GM23248 (cell line): ENCODE measurements at regions not wholly inside any gene's neighbourhood (a gene's known extent, or its start where the extent isn't known, plus 50 kb on each side); places are given as distances from the start of the nearest gene placed in this dataset.

Experiments
- DNase-seq: peaks from one replicate; pipeline ENCODE4 v3.0.0-alpha.2; 2015
- H2AFZ ChIP-seq: fragments of 200-600 bp; sonication (generic); 2 replicates; pipeline ENCODE4 v1.6.1; 2016; ENCODE audit warnings: antibody characterized with exemption
- H3F3A ChIP-seq: fragments of 200-600 bp; sonication (generic); 2 replicates; pipeline ENCODE4 v1.6.1; 2016; ENCODE audit warnings: mild to moderate bottlenecking, antibody characterized with exemption, mixed run types; ENCODE audit not compliant: insufficient read depth
- H3K27ac ChIP-seq: fragments of 200-600 bp; sonication (generic); 2 replicates; pipeline ENCODE4 v1.5.1; 2016; ENCODE audit warnings: mild to moderate bottlenecking
- H3K27me3 ChIP-seq: fragments of 200-600 bp; sonication (generic); replicated peaks from 2 replicates; pipeline ENCODE4 v1.6.1; 2016; ENCODE audit warnings: mild to moderate bottlenecking; ENCODE audit not compliant: insufficient read depth
- H3K36me3 ChIP-seq: fragments of 200-600 bp; sonication (generic); 2 replicates; pipeline ENCODE4 v1.6.1; 2016; ENCODE audit warnings: low read depth, mild to moderate bottlenecking
- H3K4me1 ChIP-seq: fragments of 200-600 bp; sonication (generic); 2 replicates; pipeline ENCODE4 v1.6.1; 2016; ENCODE audit warnings: mild to moderate bottlenecking; ENCODE audit not compliant: insufficient read depth
- H3K4me2 ChIP-seq: fragments of 200-600 bp; sonication (generic); one replicate; pipeline ENCODE4 v1.6.1; 2016; ENCODE audit warnings: mild to moderate bottlenecking; ENCODE audit not compliant: unreplicated experiment
- H3K4me3 ChIP-seq: fragments of 200-600 bp; sonication (generic); 2 replicates; pipeline ENCODE4 v1.5.1; 2016; ENCODE audit warnings: mild to moderate bottlenecking
- H3K79me2 ChIP-seq: fragments of 200-600 bp; sonication (generic); 2 replicates; pipeline ENCODE4 v1.6.1; 2016; ENCODE audit warnings: mild to moderate bottlenecking; ENCODE audit not compliant: insufficient read depth
- H3K9ac ChIP-seq: fragments of 200-600 bp; sonication (generic); 2 replicates; pipeline ENCODE4 v1.6.1; 2016; ENCODE audit warnings: mild to moderate bottlenecking
- H3K9me2 ChIP-seq: fragments of 200-600 bp; sonication (generic); 2 replicates; pipeline ENCODE4 v1.6.1; 2016; ENCODE audit warnings: mixed run types, mild to moderate bottlenecking, moderate library complexity; ENCODE audit not compliant: insufficient read depth
- H3K9me3 ChIP-seq: fragments of 200-600 bp; sonication (generic); one replicate; pipeline ENCODE4 v1.6.1; 2017; ENCODE audit warnings: low read depth
- H4K20me1 ChIP-seq: fragments of 200-600 bp; sonication (generic); 2 replicates; pipeline ENCODE4 v1.6.0; 2016; ENCODE audit not compliant: insufficient read depth
- EZH2 ChIP-seq: fragments of 200-600 bp; sonication (generic); IDR thresholded peaks from 2 replicates; pipeline ENCODE4 v1.6.1; 2018; ENCODE audit warnings: antibody characterized with exemption, mild to moderate bottlenecking; ENCODE audit not compliant: insufficient read depth, poor library complexity, severe bottlenecking
- EZH2phosphoT487 ChIP-seq: fragments of 200-600 bp; sonication (generic); IDR thresholded peaks from 2 replicates; pipeline ENCODE4 v1.6.1; 2018; ENCODE audit warnings: antibody characterized with exemption, moderate library complexity, mild to moderate bottlenecking, low read depth; ENCODE audit not compliant: insufficient read depth
- WGBS, 2 experiments: methylation state at CpG; one replicate each; pipeline ENCODE4 v1.1.6; 2015 to 2017; ENCODE audit warnings: low lambda C conversion rate in 2 of 2, low coverage in 1 of 2; ENCODE audit errors: missing lambda C conversion rate in 2 of 2; 5-methylcytosine and 5-hydroxymethylcytosine counted together
- in situ Hi-C: fragments of 300-500 bp; cut with MboI; formaldehyde crosslinking; loops from 2 replicates; pipeline ENCODE4 v1.15.0; 2020

DNA sequence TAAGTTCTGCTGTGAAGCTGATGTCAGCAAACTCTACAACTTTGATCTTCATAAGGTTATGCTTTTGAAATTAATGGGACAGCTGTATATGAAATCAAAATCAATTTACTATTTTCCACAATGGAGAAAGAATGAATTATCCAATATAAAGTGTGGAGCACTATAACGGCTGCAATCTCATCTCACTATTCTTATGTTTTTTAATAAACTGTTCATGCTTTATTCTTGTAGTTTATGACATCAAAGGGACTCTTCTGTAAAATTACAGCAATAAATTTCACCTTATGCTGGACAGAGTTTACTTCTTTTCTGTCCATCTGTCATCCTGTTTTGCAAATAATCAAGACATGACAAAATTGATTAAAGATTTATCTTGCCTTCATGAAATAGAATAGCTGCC lies 192.5 kb downstream of the TECRL start:
- Histone ChIP-seq H2AFZ (no peak overlapping the region), H3F3A (no peaks in the 10 kb centered on the region), H3K4me2 (no peak overlapping the region), H3K4me1 (no peaks in the 10 kb centered on the region), H3K79me2 (no peaks in the 10 kb centered on the region), H3K9me2 (no peaks in the 10 kb centered on the region), H3K9me3 (no peaks in the 10 kb centered on the region), H3K27ac (no peak overlapping the region), H3K9ac (no peak overlapping the region), H3K4me3 (no peak overlapping the region), H4K20me1 (no peaks in the 10 kb centered on the region), H3K27me3 (no peaks in the 10 kb centered on the region), H3K36me3 (no peaks in the 10 kb centered on the region)
- DNase-seq: no peak
- no peak for TF ChIP-seq EZH2phosphoT487
- TF ChIP-seq EZH2: no peak
- WGBS, 2 experiments: 0% methylated on average over 1 of the region's 1 CpG
- in situ Hi-C loops: no loop called here

DNA sequence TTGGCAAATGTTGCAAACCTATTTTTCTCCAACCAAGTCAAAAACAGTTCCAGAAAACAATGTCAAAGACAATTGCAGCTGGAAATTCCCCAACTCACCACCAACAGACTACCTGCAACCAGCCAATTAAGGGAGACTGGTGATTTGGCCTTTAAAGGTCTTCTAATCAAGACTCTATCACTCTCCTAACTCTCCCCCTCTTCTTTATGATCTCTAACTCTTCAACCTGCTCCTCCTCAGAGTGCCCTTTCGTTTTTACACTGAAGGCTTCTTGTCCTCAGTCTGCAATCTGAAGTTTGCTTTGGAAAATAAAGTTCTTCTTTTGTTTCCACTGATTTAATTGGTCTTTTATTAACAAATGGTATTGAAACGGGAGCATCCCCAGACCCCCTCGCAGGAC lies 203.9 kb downstream of the TECRL start:
- 11 to 21% methylated on average over 3 of the region's 3 CpGs for WGBS, 2 experiments
- H3K9me2 ChIP-seq: no peaks in the 10 kb centered on the region
- in situ Hi-C loops: no loop called here
- H3K4me2 ChIP-seq: no peak overlapping the region
- no peaks in the 10 kb centered on the region for H3K4me1 ChIP-seq
- H3F3A ChIP-seq: no peaks in the 10 kb centered on the region
- no peak overlapping the region for H2AFZ ChIP-seq
- TF ChIP-seq EZH2: no peak
- TF ChIP-seq EZH2phosphoT487: no peak
- H3K27ac ChIP-seq: no peak overlapping the region
- H3K79me2 ChIP-seq: no peaks in the 10 kb centered on the region
- H3K9ac ChIP-seq: no peak overlapping the region
- H3K36me3 ChIP-seq: no peaks in the 10 kb centered on the region
- H4K20me1 ChIP-seq: no peaks in the 10 kb centered on the region
- no peak for DNase-seq
- H3K27me3 ChIP-seq: no peaks in the 10 kb centered on the region
- no peaks in the 10 kb centered on the region for H3K9me3 ChIP-seq
- H3K4me3 ChIP-seq: no peak overlapping the region

DNA sequence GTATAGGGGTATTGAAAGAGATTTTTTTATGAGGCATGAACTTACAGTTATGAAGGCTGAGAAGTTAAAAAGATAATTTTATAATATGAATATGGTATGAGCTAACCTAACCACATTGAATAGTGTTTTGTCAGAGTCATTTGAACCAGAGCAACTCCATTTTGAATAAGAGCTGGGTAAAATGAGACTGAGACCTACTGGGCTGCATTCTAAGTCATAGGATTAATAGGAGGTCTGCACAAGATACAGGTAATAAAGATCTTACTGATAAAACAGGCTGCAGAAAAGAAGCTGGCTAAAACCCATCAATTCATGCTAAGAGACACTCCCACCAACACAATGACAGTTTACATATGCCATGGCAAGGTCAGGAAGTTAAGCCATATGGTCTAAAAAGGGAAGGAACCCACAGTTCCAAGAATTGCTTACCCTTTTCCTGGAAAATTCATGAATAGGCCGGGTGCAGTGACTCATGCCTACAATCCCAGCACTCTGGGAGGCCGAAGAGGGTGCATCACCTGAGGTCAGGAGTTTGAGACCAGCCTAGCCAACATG lies 209.2 kb downstream of the TECRL start:
- no peaks in the 10 kb centered on the region for H3K4me1 ChIP-seq
- no peak for DNase-seq
- no peaks in the 10 kb centered on the region for H4K20me1 ChIP-seq
- H3K36me3 ChIP-seq: no peaks in the 10 kb centered on the region
- H3K9me2 ChIP-seq: no peaks in the 10 kb centered on the region
- H3F3A ChIP-seq: no peaks in the 10 kb centered on the region
- H3K27ac ChIP-seq: no peak overlapping the region
- 19 to 32% methylated on average over 2 of the region's 2 CpGs for WGBS, 2 experiments
- no peaks in the 10 kb centered on the region for H3K79me2 ChIP-seq
- H2AFZ ChIP-seq: no peak overlapping the region
- no peak overlapping the region for H3K4me2 ChIP-seq
- no peaks in the 10 kb centered on the region for H3K27me3 ChIP-seq
- no peak overlapping the region for H3K9ac ChIP-seq
- TF ChIP-seq EZH2 (no peak), EZH2phosphoT487 (no peak)
- in situ Hi-C loops: no loop called here
- no peaks in the 10 kb centered on the region for H3K9me3 ChIP-seq
- H3K4me3 ChIP-seq: no peak overlapping the region

DNA sequence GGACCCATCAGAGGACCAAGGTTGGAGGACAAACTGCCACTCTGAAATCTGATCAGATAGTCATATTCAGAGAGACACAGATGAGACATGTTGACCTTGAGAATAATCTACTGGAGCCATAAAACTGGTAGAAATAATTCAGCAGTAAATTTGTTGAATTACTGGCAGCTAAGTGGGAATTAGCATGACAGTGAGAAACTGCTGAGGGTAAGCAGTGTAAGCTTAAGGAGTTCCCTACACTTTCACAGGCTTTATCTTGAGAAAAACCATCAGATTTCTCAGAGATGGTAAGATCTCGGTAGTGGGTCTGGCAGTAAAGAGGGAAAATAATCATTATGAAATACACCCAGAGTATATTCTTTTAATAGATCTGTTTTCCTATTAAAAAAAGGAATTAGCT lies 213.7 kb downstream of the TECRL start:
- H3K36me3 ChIP-seq: no peaks in the 10 kb centered on the region
- no peaks in the 10 kb centered on the region for H4K20me1 ChIP-seq
- no peak overlapping the region for H3K4me2 ChIP-seq
- no peaks in the 10 kb centered on the region for H3F3A ChIP-seq
- no peak for DNase-seq
- in situ Hi-C loops: no loop called here
- H3K27ac ChIP-seq: no peak overlapping the region
- H2AFZ ChIP-seq: no peak overlapping the region
- H3K27me3 ChIP-seq: no peaks in the 10 kb centered on the region
- H3K79me2 ChIP-seq: no peaks in the 10 kb centered on the region
- WGBS, 2 experiments: 11 to 12% methylated on average over 1 of the region's 1 CpG
- no peak overlapping the region for H3K4me3 ChIP-seq
- H3K9me3 ChIP-seq: no peaks in the 10 kb centered on the region
- TF ChIP-seq EZH2phosphoT487: no peak
- H3K9ac ChIP-seq: no peak overlapping the region
- H3K9me2 ChIP-seq: no peaks in the 10 kb centered on the region
- H3K4me1 ChIP-seq: no peaks in the 10 kb centered on the region

DNA sequence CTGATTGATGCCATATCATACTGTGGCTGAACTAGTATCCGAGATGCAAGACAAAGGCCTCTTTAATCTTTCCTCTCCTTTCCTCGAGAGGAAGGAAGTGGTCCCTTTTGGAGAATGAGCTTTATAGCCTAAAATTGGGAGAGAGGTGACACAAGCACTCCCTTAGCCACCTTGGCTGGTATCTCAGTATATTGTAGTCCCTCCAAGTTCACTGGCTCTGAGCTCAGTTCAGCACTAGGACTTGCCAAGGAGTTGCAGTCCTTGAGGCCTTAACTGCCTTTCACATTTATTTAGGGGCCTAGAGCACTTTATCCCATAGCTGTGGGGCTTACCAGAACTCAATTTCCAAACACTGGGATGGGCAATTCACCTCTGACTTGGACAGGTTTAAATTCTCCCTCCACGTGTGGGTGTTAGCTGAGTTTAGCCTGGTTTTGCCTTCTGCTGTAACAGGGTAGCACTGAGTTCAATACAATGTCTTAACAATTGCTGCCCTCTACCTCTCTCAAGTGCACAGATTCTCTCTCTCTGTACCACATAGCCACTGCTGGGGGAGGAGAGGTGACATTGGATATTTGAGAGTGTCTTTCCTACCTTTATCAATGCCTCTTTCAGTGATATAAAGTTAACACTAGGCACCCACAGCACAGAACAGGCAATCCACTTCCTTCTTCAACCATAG lies 216.4 kb downstream of the TECRL start:
- Histone ChIP-seq H3K27ac (no peak overlapping the region), H3K4me3 (no peak overlapping the region), H3K9me2 (no peaks in the 10 kb centered on the region), H3K4me1 (no peaks in the 10 kb centered on the region), H3K36me3 (no peaks in the 10 kb centered on the region), H3K9me3 (no peaks in the 10 kb centered on the region), H3K27me3 (no peaks in the 10 kb centered on the region), H4K20me1 (no peaks in the 10 kb centered on the region), H3K4me2 (no peak overlapping the region), H3K9ac (no peak overlapping the region), H2AFZ (no peak overlapping the region), H3F3A (no peaks in the 10 kb centered on the region), H3K79me2 (no peaks in the 10 kb centered on the region)
- TF ChIP-seq EZH2 (no peak), EZH2phosphoT487 (no peak)
- WGBS, 2 experiments: 14% methylated on average over 3 of the region's 3 CpGs
- no peak for DNase-seq
- in situ Hi-C loops: no loop called here
